Gastrocnemius medialis (tissue), 4 donors: ENCODE measurements at regions not wholly inside any gene's neighbourhood (a gene's known extent, or its start where the extent isn't known, plus 50 kb on each side); places are given as distances from the start of the nearest gene placed in this dataset.

Experiments used
- ATAC-seq, 2 donors: fragments of 150-250 bp; one replicate each; pipeline ENCODE4 v1.9.1; 2016
- DNase-seq, 2 donors: peaks; one replicate each; pipeline ENCODE4 v3.0.0-alpha.2; 2019
- H3K27ac ChIP-seq, 4 donors: fragments of 200-600 bp; sonication (generic); 1 replicate in 1 of 4; 2 replicates in 3 of 4; pipeline ENCODE4 v1.5.1; 2016 to 2018; ENCODE audit warnings: mild to moderate bottlenecking in 2 of 4, moderate library complexity in 1 of 4
- H3K27me3 ChIP-seq, 3 donors: fragments of 200-600 bp; sonication (generic) in 2 of 3; 1 replicate in 1 of 3; 2 replicates in 2 of 3; pipeline versions ENCODE4 v1.5.1 to v1.6.0; 2016 to 2019; ENCODE audit warnings: mild to moderate bottlenecking in 1 of 3, moderate library complexity in 1 of 3
- H3K36me3 ChIP-seq, 2 donors: fragments of 200-600 bp; sonication (generic) in 1 of 2; one replicate each; pipeline ENCODE4 v1.5.1; 2017 to 2018
- H3K4me1 ChIP-seq, 2 donors: fragments of 200-600 bp; sonication (generic) in 1 of 2; one replicate each; pipeline ENCODE4 v1.5.1; 2016 to 2017; ENCODE audit warnings: mild to moderate bottlenecking in 2 of 2
- H3K4me3 ChIP-seq, 4 donors: fragments of 200-600 bp; sonication (generic) in 3 of 4; 1 replicate in 1 of 4; 2 replicates in 3 of 4; pipeline ENCODE4 v1.5.1; 2016 to 2019; ENCODE audit warnings: mild to moderate bottlenecking in 2 of 4
- H3K9me3 ChIP-seq, 3 donors: fragments of 200-600 bp; sonication (generic) in 2 of 3; 1 replicate in 1 of 3; 2 replicates in 2 of 3; pipeline ENCODE4 v1.5.1; 2016 to 2019
- POLR2A ChIP-seq, 2 donors: fragments of 450-650 bp; IDR thresholded peaks; one replicate each; pipeline ENCODE4 v1.6.1; 2017; ENCODE audit warnings: antibody characterized with exemption in 2 of 2, mild to moderate bottlenecking in 2 of 2, moderate library complexity in 2 of 2
- in situ Hi-C, 4 donors: fragments of 200-750 bp; cut with MboI; loops; one replicate each; pipeline versions ENCODE4 v1.15.0 to v1.8.0; 2017; ENCODE audit warnings: low sequenced_read_pairs in 4 of 4
- intact Hi-C: fragments of 100-400 bp; cut with DNase I; formaldehyde crosslinking; loops from one replicate; pipeline ENCODE4 v1.15.1; 2023; ENCODE audit warnings: low total_unique reads
- TF ChIP-seq, protein P1 (sequence below), 5 experiments: fragments of 450-650 bp in 3 of 5; fragments of 200-600 bp in 2 of 5; sonication (generic) in 2 of 5; IDR thresholded peaks in 4 of 5; conservative IDR thresholded peaks in 1 of 5; 1 replicate in 4 of 5; 2 replicates in 1 of 5; pipeline ENCODE4 v1.5.1; 2016 to 2019; ENCODE audit warnings: antibody characterized with exemption in 5 of 5, mild to moderate bottlenecking in 3 of 5, moderate library complexity in 3 of 5

DNA sequence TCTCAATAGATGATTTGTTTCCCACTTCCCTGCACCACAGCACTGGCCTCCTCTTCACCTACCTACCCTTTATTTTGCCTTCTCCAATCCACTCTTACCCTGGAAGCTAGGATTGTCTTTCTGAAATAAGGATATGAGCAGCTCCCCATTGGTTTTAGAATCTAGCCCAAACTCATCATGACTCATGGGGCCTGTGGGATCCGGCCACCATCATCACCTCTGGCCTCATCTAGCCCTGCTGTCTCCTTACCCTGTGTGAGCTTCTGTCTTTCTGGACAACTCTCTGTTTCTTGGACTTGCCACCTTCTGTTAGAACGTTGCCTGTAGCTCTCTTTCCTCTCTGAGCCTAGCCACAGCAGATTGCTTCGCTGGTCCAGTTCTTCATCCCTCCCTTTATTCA, 277.1 kb downstream of the PAX1 start:
- no peak overlapping the region for H3K4me3 ChIP-seq
- intact Hi-C loops = no loop called here
- TF ChIP-seq POLR2A (IDR thresholded peaks at IDR 0.05) = no peak
- TF ChIP-seq, protein P1, sequence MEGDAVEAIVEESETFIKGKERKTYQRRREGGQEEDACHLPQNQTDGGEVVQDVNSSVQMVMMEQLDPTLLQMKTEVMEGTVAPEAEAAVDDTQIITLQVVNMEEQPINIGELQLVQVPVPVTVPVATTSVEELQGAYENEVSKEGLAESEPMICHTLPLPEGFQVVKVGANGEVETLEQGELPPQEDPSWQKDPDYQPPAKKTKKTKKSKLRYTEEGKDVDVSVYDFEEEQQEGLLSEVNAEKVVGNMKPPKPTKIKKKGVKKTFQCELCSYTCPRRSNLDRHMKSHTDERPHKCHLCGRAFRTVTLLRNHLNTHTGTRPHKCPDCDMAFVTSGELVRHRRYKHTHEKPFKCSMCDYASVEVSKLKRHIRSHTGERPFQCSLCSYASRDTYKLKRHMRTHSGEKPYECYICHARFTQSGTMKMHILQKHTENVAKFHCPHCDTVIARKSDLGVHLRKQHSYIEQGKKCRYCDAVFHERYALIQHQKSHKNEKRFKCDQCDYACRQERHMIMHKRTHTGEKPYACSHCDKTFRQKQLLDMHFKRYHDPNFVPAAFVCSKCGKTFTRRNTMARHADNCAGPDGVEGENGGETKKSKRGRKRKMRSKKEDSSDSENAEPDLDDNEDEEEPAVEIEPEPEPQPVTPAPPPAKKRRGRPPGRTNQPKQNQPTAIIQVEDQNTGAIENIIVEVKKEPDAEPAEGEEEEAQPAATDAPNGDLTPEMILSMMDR (IDR thresholded peaks at IDR 0.05 in 4 of 5, conservative IDR thresholded peaks at IDR 0.05 in 1 of 5) = no peak
- H3K9me3 ChIP-seq = no peaks in the 10 kb centered on the region
- H3K27ac ChIP-seq = no peak overlapping the region
- H3K36me3 ChIP-seq = no peaks in the 10 kb centered on the region
- H3K4me1 ChIP-seq = no peaks in the 10 kb centered on the region
- H3K27me3 ChIP-seq = no peaks in the 10 kb centered on the region
- no peak for ATAC-seq
- DNase-seq = no peak
- in situ Hi-C loops = no loop called here

DNA sequence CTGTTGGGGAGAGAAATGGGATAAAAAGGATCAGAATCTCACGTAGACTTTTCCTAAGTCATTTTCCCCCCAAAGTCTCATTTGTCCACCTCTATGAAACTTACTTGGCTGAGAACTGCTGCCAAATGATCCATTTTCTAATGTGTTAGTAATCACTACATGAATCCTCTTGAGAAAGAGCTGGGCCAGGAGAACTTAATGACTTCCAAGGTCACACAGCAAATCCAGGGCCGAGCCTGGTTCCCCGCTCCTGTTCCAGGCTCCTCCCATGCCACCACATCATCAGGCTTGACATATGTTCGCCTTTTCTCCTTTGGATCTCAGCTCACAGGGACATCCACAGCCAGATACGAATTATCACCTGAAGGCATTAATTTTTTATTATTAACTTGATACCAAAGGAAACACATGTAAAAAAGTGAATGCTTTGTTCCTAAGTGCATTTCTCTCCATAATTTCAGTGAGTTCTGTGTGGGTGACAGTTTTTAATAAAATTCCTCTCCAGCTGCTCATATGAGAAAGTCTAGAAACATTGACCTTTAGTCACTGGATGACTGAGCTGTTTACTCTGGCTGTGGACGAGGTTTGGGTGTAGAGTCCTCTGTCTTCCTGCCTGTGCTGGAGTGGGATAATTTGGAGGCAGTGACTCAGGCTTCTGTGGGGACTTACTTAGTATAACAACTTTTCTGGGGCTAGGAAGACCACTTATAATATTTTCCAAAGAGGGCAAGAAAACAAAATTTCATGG, 276.3 kb downstream of the PAX1 start:
- Histone ChIP-seq H3K9me3 (no peaks in the 10 kb centered on the region), H3K36me3 (no peaks in the 10 kb centered on the region), H3K27me3 (no peaks in the 10 kb centered on the region), H3K4me3 (no peak overlapping the region), H3K4me1 (no peaks in the 10 kb centered on the region), H3K27ac (peak overlapping the region in 1 of 4 donors; percentile 49)
- ATAC-seq (peak; percentile 36 to 42), DNase-seq (no peak)
- in situ Hi-C loops (no loop called here), intact Hi-C loops (no loop called here)
- TF ChIP-seq, protein P1 (IDR thresholded peaks at IDR 0.05 in 4 of 5, conservative IDR thresholded peaks at IDR 0.05 in 1 of 5) = no peak
- TF ChIP-seq POLR2A (IDR thresholded peaks at IDR 0.05) = no peak

DNA sequence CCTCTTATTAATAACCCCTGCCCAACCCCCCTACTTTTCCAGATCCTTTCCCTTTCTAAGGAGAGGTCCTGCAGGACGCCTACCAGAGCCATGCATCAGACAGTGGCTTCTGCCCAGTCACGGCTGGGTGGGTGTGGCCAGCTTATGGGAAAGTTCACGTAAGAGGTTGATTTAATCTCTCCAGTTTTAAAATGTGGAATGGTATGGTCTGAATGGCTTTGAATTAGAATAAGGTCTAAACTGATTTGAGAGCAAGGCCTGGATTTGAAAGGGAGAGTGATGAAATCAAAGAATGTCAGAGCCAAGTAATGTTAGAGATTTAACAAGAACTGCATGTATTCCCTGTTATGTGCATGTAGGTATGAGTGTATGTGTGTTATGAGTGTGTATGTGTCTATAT, 275.7 kb downstream of the PAX1 start:
- in situ Hi-C loops (no loop called here), intact Hi-C loops (no loop called here)
- ATAC-seq (no peak), DNase-seq (no peak)
- H3K36me3 ChIP-seq = no peaks in the 10 kb centered on the region
- no peaks in the 10 kb centered on the region for H3K27me3 ChIP-seq
- no peak overlapping the region for H3K4me3 ChIP-seq
- H3K4me1 ChIP-seq = no peaks in the 10 kb centered on the region
- no peak overlapping the region for H3K27ac ChIP-seq
- no peaks in the 10 kb centered on the region for H3K9me3 ChIP-seq
- no peak for TF ChIP-seq POLR2A (IDR thresholded peaks at IDR 0.05)
- TF ChIP-seq, protein P1 (IDR thresholded peaks at IDR 0.05 in 4 of 5, conservative IDR thresholded peaks at IDR 0.05 in 1 of 5) = no peak

DNA sequence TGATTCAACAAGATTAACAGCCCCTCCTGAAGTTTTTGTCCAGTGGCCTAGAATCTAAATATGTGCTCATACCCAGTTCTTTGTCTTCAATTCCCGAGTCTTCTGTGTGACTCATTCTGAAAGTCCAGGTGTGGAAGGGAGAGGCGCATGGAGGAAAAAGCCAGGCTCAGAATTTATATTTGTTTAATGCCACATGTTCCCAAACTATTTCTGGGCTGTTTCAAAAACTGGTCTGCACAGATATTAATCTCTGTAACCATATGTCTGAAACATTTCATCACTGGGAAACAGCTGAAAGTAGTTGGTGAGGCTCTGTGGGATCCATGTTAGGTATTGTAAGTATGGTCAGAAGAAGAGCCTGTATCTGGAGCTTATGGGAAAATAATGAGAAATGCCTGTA, 266.0 kb downstream of the PAX1 start:
- no peaks in the 10 kb centered on the region for H3K9me3 ChIP-seq
- in situ Hi-C loops (no loop called here), intact Hi-C loops (no loop called here)
- TF ChIP-seq POLR2A (IDR thresholded peaks at IDR 0.05) = no peak
- TF ChIP-seq, protein P1 (IDR thresholded peaks at IDR 0.05 in 4 of 5, conservative IDR thresholded peaks at IDR 0.05 in 1 of 5) = no peak
- no peak overlapping the region for H3K27ac ChIP-seq
- no peak for ATAC-seq
- H3K27me3 ChIP-seq = no peaks in the 10 kb centered on the region
- H3K4me3 ChIP-seq = no peak overlapping the region
- no peak for DNase-seq
- no peaks in the 10 kb centered on the region for H3K36me3 ChIP-seq
- H3K4me1 ChIP-seq = no peaks in the 10 kb centered on the region

DNA sequence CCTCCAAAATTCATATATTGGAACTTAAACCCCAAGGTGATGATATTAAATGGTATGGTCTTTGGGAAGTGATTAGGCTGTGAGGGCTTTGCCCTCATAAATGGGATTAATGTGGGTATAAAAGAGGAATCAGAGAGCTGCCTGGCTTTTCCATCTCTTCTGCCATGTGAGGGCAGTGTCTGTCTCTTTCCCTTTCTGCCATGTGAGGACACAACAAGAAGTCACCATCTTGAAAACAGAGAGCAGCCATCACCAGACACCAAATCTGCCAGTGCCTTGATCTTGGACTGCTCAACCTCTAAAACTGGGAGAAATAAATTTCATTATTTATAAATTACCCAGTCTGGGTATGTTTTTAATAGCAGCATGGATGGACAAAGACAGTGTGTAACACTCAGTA, 263.0 kb downstream of the PAX1 start:
- Histone ChIP-seq H3K4me1 (no peaks in the 10 kb centered on the region), H3K36me3 (no peaks in the 10 kb centered on the region), H3K9me3 (no peaks in the 10 kb centered on the region), H3K4me3 (no peak overlapping the region), H3K27me3 (no peaks in the 10 kb centered on the region), H3K27ac (no peak overlapping the region)
- TF ChIP-seq, protein P1 (IDR thresholded peaks at IDR 0.05 in 4 of 5, conservative IDR thresholded peaks at IDR 0.05 in 1 of 5) = no peak
- TF ChIP-seq POLR2A (IDR thresholded peaks at IDR 0.05) = no peak
- ATAC-seq = no peak
- in situ Hi-C loops (no loop called here), intact Hi-C loops (no loop called here)
- no peak for DNase-seq
